GM06990 (cell line): ENCODE measurements at regions not wholly inside any gene's neighbourhood (a gene's known extent, or its start where the extent isn't known, plus 50 kb on each side); places are given as distances from the start of the nearest gene placed in this dataset.

Source experiments
- DNase-seq: peaks from one replicate; pipeline ENCODE4 v3.0.0-alpha.2; 2011; ENCODE audit not compliant: insufficient read length; ENCODE audit errors: extremely low read depth
- H3K27me3 ChIP-seq: replicated peaks from 2 replicates; pipeline ENCODE4 v1.6.0; 2011; ENCODE audit warnings: low read length; ENCODE audit not compliant: control insufficient read depth, insufficient read depth
- H3K36me3 ChIP-seq: 2 replicates; pipeline ENCODE4 v1.5.1; 2011; ENCODE audit warnings: low read length; ENCODE audit not compliant: control insufficient read depth, insufficient read depth
- H3K4me3 ChIP-seq: replicated peaks from 2 replicates; pipeline ENCODE4 v1.5.1; 2011; ENCODE audit warnings: low read depth, mild to moderate bottlenecking, control low read depth, low read length
- CTCF ChIP-seq: IDR thresholded peaks from 2 replicates; pipeline ENCODE4 v1.5.1; 2011; ENCODE audit warnings: low read length, control low read depth, mild to moderate bottlenecking, inconsistent platforms; ENCODE audit not compliant: insufficient read depth, poor library complexity, severe bottlenecking

DNA sequence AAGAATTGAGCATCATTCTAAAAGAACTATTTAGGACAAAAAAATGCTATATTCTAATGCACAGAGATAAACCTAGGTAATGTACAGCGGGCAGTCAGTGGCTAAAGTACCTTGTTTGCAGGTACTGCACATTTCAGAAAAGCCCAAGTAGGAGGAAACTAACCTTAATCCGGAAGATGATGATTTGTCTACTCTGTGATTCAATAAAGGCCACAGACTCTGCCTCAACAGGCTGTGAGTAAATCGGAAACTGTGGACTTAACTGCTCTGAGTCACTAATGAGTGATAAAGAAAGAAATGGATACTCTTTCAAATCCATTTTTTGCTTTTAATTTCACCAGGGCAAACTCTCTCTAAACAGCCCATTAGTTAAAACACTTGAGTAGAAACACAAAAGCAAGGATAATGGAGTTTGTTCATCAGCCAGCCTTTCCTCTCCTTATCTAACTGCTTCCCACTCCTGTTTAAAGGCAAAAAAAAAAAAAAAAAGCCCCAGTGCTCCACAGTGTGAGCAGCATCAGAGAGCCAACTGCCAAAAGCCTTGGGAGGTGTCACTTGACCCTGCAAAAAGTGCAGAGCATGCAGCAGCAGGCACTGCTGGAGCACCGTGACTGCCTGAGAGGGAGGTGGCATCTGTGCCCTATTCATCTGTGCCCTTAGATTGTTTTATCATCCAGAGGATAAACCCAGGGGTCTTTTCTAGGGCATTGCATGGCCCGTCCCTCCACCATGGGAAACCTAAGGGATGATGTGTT is 187.7 kb downstream of the SATB1 start:
- no peaks in the 10 kb centered on the region for H3K27me3 ChIP-seq
- H3K36me3 ChIP-seq, result no peaks in the 10 kb centered on the region
- peak; percentile 22 for DNase-seq
- no peak for TF ChIP-seq CTCF
- no peak overlapping the region for H3K4me3 ChIP-seq

- no peak overlapping the region for H3K4me3 ChIP-seq
- DNase-seq, result no peak
- TF ChIP-seq CTCF, result no peak
- H3K36me3 ChIP-seq, result no peaks in the 10 kb centered on the region
- H3K27me3 ChIP-seq, result no peaks in the 10 kb centered on the region
Measured at GRCh38 chr3:18236726-18237125, 188.4 kb downstream of the SATB1 start.

GRCh38 chr3:18234717-18235335 is 190.3 kb downstream of the SATB1 start:
- H3K4me3 ChIP-seq, result no peak overlapping the region
- no peak for DNase-seq
- H3K27me3 ChIP-seq, result no peaks in the 10 kb centered on the region
- H3K36me3 ChIP-seq, result no peaks in the 10 kb centered on the region
- no peak for TF ChIP-seq CTCF

GRCh38 chr3:18233987-18234716 is 191.0 kb downstream of the SATB1 start:
- DNase-seq, result no peak
- H3K27me3 ChIP-seq, result no peaks in the 10 kb centered on the region
- no peak for TF ChIP-seq CTCF
- H3K4me3 ChIP-seq, result no peak overlapping the region
- no peaks in the 10 kb centered on the region for H3K36me3 ChIP-seq

- no peak for TF ChIP-seq CTCF
Measured at GRCh38 chr3:18232317-18232716, 192.8 kb downstream of the SATB1 start.

More at GRCh38 chr3:18232317-18232716, 192.8 kb downstream of the SATB1 start:
- no peaks in the 10 kb centered on the region for H3K36me3 ChIP-seq
- no peak overlapping the region for H3K4me3 ChIP-seq
- no peak for DNase-seq
- H3K27me3 ChIP-seq, result no peaks in the 10 kb centered on the region
